IMR-90 (cell line): ENCODE measurements at regions not wholly inside any gene's neighbourhood (a gene's known extent, or its start where the extent isn't known, plus 50 kb on each side); places are given as distances from the start of the nearest gene placed in this dataset.
A peak's percentile ranks its signal among the peaks of the same experiment; 100 is the strongest.

ENCODE experiments used
- ATAC-seq: fragments of 200-7000 bp; cut with Tn5 transposase; 2 replicates; pipeline ENCODE4 v1.9.1; 2020; ENCODE audit warnings: low read depth, mild to moderate bottlenecking, moderate library complexity
- BruUV-seq: library from RNA; stranded (reverse); fragments of 400-500 nt; replicated peaks from 2 replicates; lab custom pipeline; 2021; lab: Mats Ljungman, UMichigan
- CTCF ChIA-PET: fragments of 300-600 bp; formaldehyde crosslinking; extraction: SDS; loops from one replicate; lab custom pipeline; 2021; ENCODE audit warnings: antibody characterized with exemption; lab: Yijun Ruan, JAX
- POLR2A ChIA-PET: fragments of 300-600 bp; sonication (Branson Sonifier 250); formaldehyde crosslinking; loops from one replicate; lab custom pipeline; 2022; ENCODE audit warnings: antibody characterized with exemption; ENCODE audit not compliant: unreplicated experiment; lab: Charles Lee
- DNase-seq: peaks from one replicate; pipeline ENCODE4 v3.0.0; 2013
- H2AFZ ChIP-seq: replicated peaks from 2 replicates; pipeline ENCODE3; 2013; ENCODE audit warnings: low read length, mild to moderate bottlenecking; ENCODE audit not compliant: poor library complexity
- H2AK5ac ChIP-seq: 2 replicates; pipeline ENCODE4 v1.6.1; 2013; ENCODE audit warnings: low read depth, low read length, inconsistent platforms
- H2AK9ac ChIP-seq: replicated peaks from 2 replicates; pipeline ENCODE3; 2013; ENCODE audit warnings: mild to moderate bottlenecking, low read depth, low read length, moderate library complexity; ENCODE audit not compliant: poor library complexity
- H2BK120ac ChIP-seq: 2 replicates; pipeline ENCODE4 v1.6.1; 2013; ENCODE audit warnings: low read depth, low read length, inconsistent platforms
- H2BK15ac ChIP-seq: 3 replicates; pipeline ENCODE4 v1.6.1; 2013; ENCODE audit warnings: low read depth, low read length, inconsistent platforms
- H2BK20ac ChIP-seq: 2 replicates; pipeline ENCODE4 v1.6.1; 2013; ENCODE audit warnings: low read depth, mild to moderate bottlenecking, inconsistent platforms, low read length, moderate library complexity
- H2BK5ac ChIP-seq: 2 replicates; pipeline ENCODE4 v1.6.1; 2013; ENCODE audit warnings: mild to moderate bottlenecking, low read depth, low read length, inconsistent platforms; ENCODE audit not compliant: poor library complexity, severe bottlenecking
- H3K14ac ChIP-seq: replicated peaks from 2 replicates; pipeline ENCODE4 v1.6.1; 2013; ENCODE audit warnings: low read depth, low read length, inconsistent platforms
- H3K18ac ChIP-seq: 2 replicates; pipeline ENCODE4 v1.6.1; 2013; ENCODE audit warnings: low read depth, low read length, control low read depth
- H3K23ac ChIP-seq: 2 replicates; pipeline ENCODE4 v1.6.1; 2013; ENCODE audit warnings: low read depth, low read length, inconsistent platforms
- H3K27ac ChIP-seq: 2 replicates; pipeline ENCODE4 v1.5.1; 2013; ENCODE audit warnings: mild to moderate bottlenecking, control low read depth, low read length; ENCODE audit not compliant: insufficient read depth
- H3K27me3 ChIP-seq: 2 replicates; pipeline ENCODE4 v1.6.1; 2013; ENCODE audit warnings: low read length; ENCODE audit not compliant: control insufficient read depth, insufficient read depth
- H3K36me3 ChIP-seq: 2 replicates; pipeline ENCODE4 v1.6.1; 2013; ENCODE audit warnings: low read length, mixed read lengths; ENCODE audit not compliant: control insufficient read depth, insufficient read depth
- H3K4ac ChIP-seq: 2 replicates; pipeline ENCODE4 v1.6.1; 2013; ENCODE audit warnings: low read depth, low read length, inconsistent platforms
- H3K4me1 ChIP-seq: 2 replicates; pipeline ENCODE4 v1.6.1; 2013; ENCODE audit warnings: low read length, mixed read lengths; ENCODE audit not compliant: control insufficient read depth, insufficient read depth
- H3K4me2 ChIP-seq: 2 replicates; pipeline ENCODE4 v1.6.1; 2013; ENCODE audit warnings: low read depth, mild to moderate bottlenecking, control low read depth, low read length, moderate library complexity
- H3K4me3 ChIP-seq: 2 replicates; pipeline ENCODE4 v1.5.1; 2013; ENCODE audit warnings: low read depth, mild to moderate bottlenecking, control low read depth, low read length, moderate library complexity; ENCODE audit not compliant: insufficient read depth
- H3K56ac ChIP-seq: 2 replicates; pipeline ENCODE4 v1.6.1; 2013; ENCODE audit warnings: low read length, inconsistent platforms; ENCODE audit not compliant: insufficient read depth; ENCODE audit errors: extremely low read depth
- H3K79me1 ChIP-seq, 2 experiments: 2 replicates each; pipeline ENCODE4 v1.6.1; 2013; ENCODE audit warnings: low read length in 2 of 2, inconsistent platforms in 1 of 2, low read depth in 1 of 2
- H3K9ac ChIP-seq: 2 replicates; pipeline ENCODE4 v1.6.1; 2013; ENCODE audit warnings: low read depth, low read length, control low read depth
- H3K9me1 ChIP-seq: 2 replicates; pipeline ENCODE4 v1.6.1; 2013; ENCODE audit warnings: low read length, inconsistent platforms; ENCODE audit not compliant: insufficient read depth
- H3K9me3 ChIP-seq: 2 replicates; pipeline ENCODE4 v1.6.1; 2013; ENCODE audit warnings: low read length; ENCODE audit not compliant: control insufficient read depth, insufficient read depth
- H4K20me1 ChIP-seq: 2 replicates; pipeline ENCODE4 v1.6.1; 2013; ENCODE audit warnings: low read length, inconsistent platforms; ENCODE audit not compliant: insufficient read depth
- H4K5ac ChIP-seq: 2 replicates; pipeline ENCODE4 v1.6.1; 2013; ENCODE audit warnings: mild to moderate bottlenecking, low read depth, low read length, control low read depth
- H4K8ac ChIP-seq, 2 experiments: 2 replicates each; pipeline ENCODE4 v1.6.1; 2013; ENCODE audit warnings: low read depth in 2 of 2, low read length in 2 of 2, control low read depth in 1 of 2, inconsistent platforms in 1 of 2
- H4K91ac ChIP-seq: 2 replicates; pipeline ENCODE4 v1.6.1; 2013; ENCODE audit warnings: low read depth, low read length, inconsistent platforms; ENCODE audit not compliant: insufficient read depth
- CEBPB ChIP-seq: IDR thresholded peaks from 2 replicates; pipeline ENCODE4 v1.6.1; 2012; ENCODE audit warnings: low read depth, low read length, improper control_type of control experiment
- CTCF ChIP-seq: conservative IDR thresholded peaks from 2 replicates; pipeline ENCODE4 v1.5.1; 2012; ENCODE audit warnings: mild to moderate bottlenecking, low read depth, low read length, improper control_type of control experiment
- MAZ ChIP-seq: IDR thresholded peaks from 2 replicates; pipeline ENCODE4 v1.6.1; 2012; ENCODE audit warnings: low read depth, mild to moderate bottlenecking, low read length, improper control_type of control experiment, moderate library complexity, borderline replicate concordance
- NFE2L2 ChIP-seq: fragments of 150-350 bp; IDR thresholded peaks from 2 replicates; pipeline ENCODE4 v1.6.1; 2016; ENCODE audit warnings: low read depth, mild to moderate bottlenecking, low read length
- RAD21 ChIP-seq: IDR thresholded peaks from 2 replicates; pipeline ENCODE4 v1.6.1; 2012; ENCODE audit warnings: low read length, improper control_type of control experiment
- RFX5 ChIP-seq: IDR thresholded peaks from 2 replicates; pipeline ENCODE4 v1.8.0; 2012; ENCODE audit warnings: low read depth, mild to moderate bottlenecking, low read length, moderate library complexity
- SMC3 ChIP-seq: fragments of 150-350 bp; IDR thresholded peaks from 2 replicates; pipeline ENCODE4 v1.6.1; 2016; ENCODE audit warnings: low read depth, mild to moderate bottlenecking, antibody characterized with exemption, low read length, moderate library complexity
- WGBS, 2 experiments: methylation state at CpG; one replicate each; pipeline versions ENCODE4 v1.1.5 to v1.1.7; 2013; ENCODE audit warnings: missing lambda C conversion rate in 2 of 2; ENCODE audit not compliant: insufficient read length in 1 of 2; ENCODE audit errors: extremely low coverage in 2 of 2; 5-methylcytosine and 5-hydroxymethylcytosine counted together
- dilution Hi-C: fragments of 300-500 bp; cut with HindIII; formaldehyde crosslinking; loops from one replicate; pipeline ENCODE4 v1.14.3; 2018; ENCODE audit warnings: low sequenced_read_pairs; ENCODE audit not compliant: unreplicated experiment
- in situ Hi-C: fragments of 300-500 bp; cut with MboI; formaldehyde crosslinking; loops from 3 replicates; pipeline ENCODE4 v1.14.3; 2019; ENCODE audit warnings: low sequenced_read_pairs, inconsistent platforms, mixed read lengths
- intact Hi-C: fragments of 100-400 bp; cut with micrococcal nuclease; formaldehyde crosslinking; loops from 2 replicates; pipeline ENCODE4 v1.10.0; 2022
- TF ChIP-seq, protein P1 (sequence below): fragments of 150-350 bp; IDR thresholded peaks from 2 replicates; pipeline ENCODE4 v1.6.1; 2017; ENCODE audit warnings: mild to moderate bottlenecking, antibody characterized with exemption, low read length, low read depth

DNA sequence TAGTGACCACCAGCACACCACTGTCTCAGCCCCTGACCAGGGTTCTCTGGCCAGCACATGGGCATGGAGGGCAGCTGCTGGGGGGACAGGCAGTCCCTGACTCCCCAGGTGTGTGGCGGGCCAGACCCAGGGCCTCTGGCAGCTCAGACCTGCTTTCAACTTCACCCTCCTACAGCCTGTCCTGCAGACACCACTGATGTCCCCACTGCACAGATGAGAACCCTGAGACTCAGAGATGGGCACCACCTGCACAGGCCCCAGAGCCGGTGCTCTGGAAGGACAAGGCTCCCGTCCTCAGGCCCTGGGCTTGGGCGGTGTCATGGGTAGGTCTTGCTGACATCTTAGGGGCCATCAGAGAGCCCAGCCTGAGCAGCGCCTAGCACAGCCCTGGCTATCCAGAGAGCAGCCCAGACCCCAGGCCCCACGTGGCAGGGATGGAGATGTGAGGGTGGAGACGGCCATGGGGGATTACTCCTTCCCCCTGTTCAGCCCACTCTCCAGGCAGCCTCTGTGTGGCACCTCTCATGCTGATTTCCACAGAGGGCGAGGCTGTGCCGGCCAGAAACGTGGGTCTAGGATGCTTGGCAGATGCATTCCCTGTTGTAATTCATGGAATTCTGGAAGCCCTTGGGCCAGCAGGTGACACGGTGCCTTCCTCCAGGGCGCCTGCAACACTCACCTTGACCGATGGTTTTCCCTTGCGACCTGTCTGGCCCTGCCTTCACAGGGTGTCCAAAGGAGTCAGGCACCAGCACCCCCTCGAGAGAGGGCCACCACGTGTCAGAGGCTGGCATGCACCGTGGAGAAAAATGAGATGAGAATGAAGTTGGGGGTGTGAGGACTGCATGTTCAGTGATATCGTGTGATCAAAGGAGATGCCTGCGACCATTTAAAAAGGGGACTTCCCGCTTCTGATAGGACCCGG is 61.2 kb upstream of the GLI2 start (continued):
- TF ChIP-seq CEBPB (no peak), RFX5 (no peak), RAD21 (no peak)

GRCh38 chr2:120675460-120676130 is 60.1 kb upstream of the GLI2 start:
- CTCF ChIA-PET: interaction anchor here (0.6 to 1.6 kb wide), 7 partner anchors 234 to 411 kb away, joined by 3 to 12 read pairs (median 3); no protein-coding TSS in a partner anchor
- H3K36me3 ChIP-seq: no peaks in the 10 kb centered on the region
- peak overlapping the region; percentile 69 for H2AFZ ChIP-seq
- H3K56ac ChIP-seq: no peak overlapping the region
- H2BK120ac ChIP-seq: 0 out of 2 replicates have a peak overlapping the region, but pooled peaks have one; percentile 45
- 33% methylated on average over 1 of the region's 26 CpGs; no CpG with 5 or more reads in 1 of the 2 experiments for WGBS, 2 experiments
- H3K9me1 ChIP-seq: no peaks in the 10 kb centered on the region
- H3K14ac ChIP-seq: no peak overlapping the region
- no peak for TF ChIP-seq NFE2L2
- TF ChIP-seq MAZ: no peak
- peak; percentile 95 for TF ChIP-seq RAD21
- peak; percentile 91 for TF ChIP-seq CTCF
- TF ChIP-seq CEBPB: peak; percentile 50
- TF ChIP-seq, protein P1, sequence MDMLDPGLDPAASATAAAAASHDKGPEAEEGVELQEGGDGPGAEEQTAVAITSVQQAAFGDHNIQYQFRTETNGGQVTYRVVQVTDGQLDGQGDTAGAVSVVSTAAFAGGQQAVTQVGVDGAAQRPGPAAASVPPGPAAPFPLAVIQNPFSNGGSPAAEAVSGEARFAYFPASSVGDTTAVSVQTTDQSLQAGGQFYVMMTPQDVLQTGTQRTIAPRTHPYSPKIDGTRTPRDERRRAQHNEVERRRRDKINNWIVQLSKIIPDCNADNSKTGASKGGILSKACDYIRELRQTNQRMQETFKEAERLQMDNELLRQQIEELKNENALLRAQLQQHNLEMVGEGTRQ: peak; percentile 22; the same call in 1 of the 2 replicates
- peak; percentile 91 for TF ChIP-seq SMC3
- no peak overlapping the region for H3K4me3 ChIP-seq
- peak; percentile 83 for ATAC-seq
- DNase-seq: peak; percentile 50
- in situ Hi-C loops (loop anchor here (5.0 to 25.0 kb wide), 3 partner anchors 333 to 938 kb away; no protein-coding TSS in a partner anchor), dilution Hi-C loops (no loop called here), intact Hi-C loops (loop anchor here (1.0 to 10.0 kb wide), 6 partner anchors 118 to 971 kb away; partner anchors contain the start of genes PTPN4 and RALB)
- H3K27ac ChIP-seq: no peak overlapping the region
- no peak overlapping the region for H3K4ac ChIP-seq
- H3K4me2 ChIP-seq: no peak overlapping the region
- no peak overlapping the region for H3K23ac ChIP-seq
- no peaks in the 10 kb centered on the region; the same call in 1 of the 2 replicates for H3K9me3 ChIP-seq
- no peak overlapping the region for H4K8ac ChIP-seq
- peak overlapping the region; percentile 60; the same call in 1 of the 2 replicates for H4K91ac ChIP-seq
- peak overlapping the region; percentile 20 for H2AK5ac ChIP-seq
- no peaks in the 10 kb centered on the region for H3K79me1 ChIP-seq
- peak overlapping the region; percentile 17 for H2AK9ac ChIP-seq
- H4K5ac ChIP-seq: no peak overlapping the region
- POLR2A ChIA-PET: no interaction called here
- peaks cover 2% of the 10 kb centered on the region; the same call in 1 of the 2 replicates for H3K4me1 ChIP-seq
- H2BK5ac ChIP-seq: no peak overlapping the region
- peaks cover 17% of the 10 kb centered on the region for H3K27me3 ChIP-seq
- no peak overlapping the region for H3K18ac ChIP-seq
- H4K20me1 ChIP-seq: no peaks in the 10 kb centered on the region
- H3K9ac ChIP-seq: no peak overlapping the region
- no TSS peak for BruUV-seq
- no peak overlapping the region for H2BK20ac ChIP-seq
- no peak overlapping the region for H2BK15ac ChIP-seq
